ENCODE measurements at regions not wholly inside any gene's neighbourhood (a gene's known extent, or its start where the extent isn't known, plus 50 kb on each side); places are given as distances from the start of the nearest gene placed in this dataset.

DNA sequence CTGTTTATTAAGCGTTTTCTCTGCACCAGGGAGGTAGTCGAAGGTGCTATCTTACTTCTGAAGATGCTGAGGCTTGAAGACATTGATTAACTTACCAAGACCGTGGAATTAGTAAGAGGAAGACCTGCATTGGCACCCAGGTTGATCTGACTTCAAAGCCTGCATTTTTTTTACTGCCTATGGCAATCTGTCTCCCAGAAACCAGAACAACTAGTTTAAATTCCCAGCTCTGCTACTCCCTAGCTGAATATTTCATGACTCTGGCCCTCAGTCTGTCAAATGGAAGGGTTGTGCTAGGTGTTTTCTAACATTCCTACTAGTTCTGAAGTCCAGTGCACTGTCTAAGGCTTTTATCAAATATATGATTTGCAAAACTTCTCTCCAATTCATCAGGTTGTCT lies 52.0 kb upstream of the GRAMD1B start:
- DNase-seq (ENCODE audit: low read depth): no peak
- TF ChIP-seq, protein P1, sequence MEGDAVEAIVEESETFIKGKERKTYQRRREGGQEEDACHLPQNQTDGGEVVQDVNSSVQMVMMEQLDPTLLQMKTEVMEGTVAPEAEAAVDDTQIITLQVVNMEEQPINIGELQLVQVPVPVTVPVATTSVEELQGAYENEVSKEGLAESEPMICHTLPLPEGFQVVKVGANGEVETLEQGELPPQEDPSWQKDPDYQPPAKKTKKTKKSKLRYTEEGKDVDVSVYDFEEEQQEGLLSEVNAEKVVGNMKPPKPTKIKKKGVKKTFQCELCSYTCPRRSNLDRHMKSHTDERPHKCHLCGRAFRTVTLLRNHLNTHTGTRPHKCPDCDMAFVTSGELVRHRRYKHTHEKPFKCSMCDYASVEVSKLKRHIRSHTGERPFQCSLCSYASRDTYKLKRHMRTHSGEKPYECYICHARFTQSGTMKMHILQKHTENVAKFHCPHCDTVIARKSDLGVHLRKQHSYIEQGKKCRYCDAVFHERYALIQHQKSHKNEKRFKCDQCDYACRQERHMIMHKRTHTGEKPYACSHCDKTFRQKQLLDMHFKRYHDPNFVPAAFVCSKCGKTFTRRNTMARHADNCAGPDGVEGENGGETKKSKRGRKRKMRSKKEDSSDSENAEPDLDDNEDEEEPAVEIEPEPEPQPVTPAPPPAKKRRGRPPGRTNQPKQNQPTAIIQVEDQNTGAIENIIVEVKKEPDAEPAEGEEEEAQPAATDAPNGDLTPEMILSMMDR (IDR thresholded peaks at IDR 0.05; ENCODE audit: low read depth, low read length, missing control alignments): no peak
- in situ Hi-C loops (cut with HindIII; ENCODE audit: low sequenced_read_pairs): no loop called here
- no peak overlapping the region for H3K4me3 ChIP-seq (ENCODE audit: low read depth, low read length)

DNA sequence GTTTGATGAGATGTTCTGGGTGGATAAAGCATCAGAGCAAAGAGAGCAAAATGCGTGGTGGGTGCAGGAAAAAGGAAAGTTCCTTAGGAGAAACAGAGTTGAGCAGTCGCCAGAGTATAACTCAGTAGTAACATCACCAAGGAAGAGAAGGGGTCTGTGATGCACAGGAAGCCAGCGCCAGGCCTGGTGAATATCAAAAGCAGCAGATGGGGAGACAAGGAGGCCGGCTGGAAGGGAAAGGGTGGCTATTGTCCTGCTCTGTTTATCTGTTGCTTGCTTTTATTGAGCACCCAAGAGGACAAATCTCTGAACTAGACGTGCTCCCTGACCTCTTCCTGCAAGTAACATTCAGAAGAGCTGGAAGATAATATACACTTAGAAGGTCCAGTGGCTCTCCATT lies 52.7 kb upstream of the GRAMD1B start:
- in situ Hi-C loops (cut with HindIII; ENCODE audit: low sequenced_read_pairs): no loop called here
- TF ChIP-seq, protein P1 (IDR thresholded peaks at IDR 0.05; ENCODE audit: low read depth, low read length, missing control alignments): no peak
- H3K4me3 ChIP-seq (ENCODE audit: low read depth, low read length): no peak overlapping the region
- no peak for DNase-seq (ENCODE audit: low read depth)

DNA sequence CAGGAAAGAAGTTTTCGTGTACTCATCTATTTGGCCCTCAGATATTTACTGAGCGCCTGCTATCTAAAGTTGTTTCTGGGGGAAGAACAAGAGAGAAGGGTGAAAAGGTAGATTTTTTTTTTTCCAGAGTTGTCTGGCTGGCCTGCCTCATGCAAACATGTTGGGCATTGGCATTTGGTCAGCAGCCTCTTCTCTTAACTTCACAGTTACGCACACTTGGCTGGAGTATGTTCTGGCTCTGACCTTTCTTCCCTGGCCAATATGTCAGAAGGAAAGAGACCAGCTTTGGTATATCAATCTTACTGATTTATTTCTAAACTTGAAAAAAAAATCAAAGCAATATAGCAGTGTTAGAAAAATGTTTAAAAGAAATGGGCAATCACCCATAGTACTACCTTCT lies 54.2 kb upstream of the GRAMD1B start:
- in situ Hi-C loops (cut with HindIII; ENCODE audit: low sequenced_read_pairs): no loop called here
- TF ChIP-seq, protein P1 (IDR thresholded peaks at IDR 0.05; ENCODE audit: low read depth, low read length, missing control alignments): no peak
- no peak for DNase-seq (ENCODE audit: low read depth)
- no peak overlapping the region for H3K4me3 ChIP-seq (ENCODE audit: low read depth, low read length)

DNA sequence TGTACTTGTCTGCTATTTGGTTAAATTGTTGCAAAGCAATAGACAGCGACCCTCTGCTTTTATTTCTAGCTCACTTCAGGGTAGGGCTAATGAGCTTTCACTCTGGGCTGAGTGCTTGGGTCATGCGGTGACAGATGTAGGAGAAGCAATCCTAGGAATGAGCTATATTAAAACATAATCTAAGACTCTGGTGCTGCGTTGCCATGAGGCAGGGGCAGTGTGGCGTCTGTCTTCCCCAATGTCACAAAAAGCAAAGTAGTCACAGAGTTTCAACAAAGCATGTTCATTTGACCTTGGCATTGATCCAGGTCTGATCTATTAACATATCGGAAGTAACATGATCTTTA lies 55.5 kb upstream of the GRAMD1B start:
- no peak for DNase-seq (ENCODE audit: low read depth)
- in situ Hi-C loops (cut with HindIII; ENCODE audit: low sequenced_read_pairs): no loop called here
- no peak overlapping the region for H3K4me3 ChIP-seq (ENCODE audit: low read depth, low read length)
- TF ChIP-seq, protein P1 (IDR thresholded peaks at IDR 0.05; ENCODE audit: low read depth, low read length, missing control alignments): no peak

DNA sequence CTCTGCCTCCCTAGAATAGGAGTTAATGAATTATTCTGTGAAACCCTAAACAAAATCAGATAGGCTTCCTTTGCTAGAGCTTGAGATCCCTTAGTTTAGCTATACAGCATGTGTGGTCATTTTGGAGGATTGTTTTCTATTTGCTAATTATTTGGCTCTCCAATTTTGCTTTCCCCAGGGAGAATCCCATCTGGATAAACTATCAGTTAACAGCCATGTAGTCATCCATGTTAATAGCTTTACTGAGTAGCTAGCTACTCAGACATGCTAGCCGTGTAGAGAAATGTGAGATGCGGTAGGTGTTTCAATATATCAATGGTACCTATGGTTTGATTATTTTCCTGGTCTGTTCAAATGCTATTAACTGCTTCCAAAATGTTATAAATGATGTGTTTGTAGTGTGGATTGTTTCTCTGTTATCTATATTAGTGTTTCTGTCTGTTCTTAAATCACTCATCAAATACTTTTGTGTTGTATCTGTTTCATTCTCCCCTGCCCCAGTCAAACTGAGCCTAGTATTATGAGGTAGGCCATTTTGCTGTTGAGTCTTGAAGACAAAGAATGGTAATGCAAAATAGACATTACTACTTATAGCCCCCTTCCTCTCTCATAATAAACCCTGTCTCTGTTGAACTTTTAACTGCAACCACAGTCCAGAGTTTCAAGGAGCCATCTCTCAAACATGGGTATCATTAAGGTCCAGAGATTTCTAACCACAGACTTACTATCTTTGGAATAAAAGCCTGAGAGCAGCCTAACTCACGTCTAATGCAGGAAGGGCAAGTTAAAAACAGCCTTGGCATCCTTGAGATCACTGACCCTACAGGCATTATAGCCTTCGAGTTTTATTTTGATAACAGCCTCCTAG lies 56.1 kb upstream of the GRAMD1B start:
- no peak for DNase-seq (ENCODE audit: low read depth)
- in situ Hi-C loops (cut with HindIII; ENCODE audit: low sequenced_read_pairs): no loop called here
- TF ChIP-seq, protein P1 (IDR thresholded peaks at IDR 0.05; ENCODE audit: low read depth, low read length, missing control alignments): no peak
- no peak overlapping the region for H3K4me3 ChIP-seq (ENCODE audit: low read depth, low read length)

DNA sequence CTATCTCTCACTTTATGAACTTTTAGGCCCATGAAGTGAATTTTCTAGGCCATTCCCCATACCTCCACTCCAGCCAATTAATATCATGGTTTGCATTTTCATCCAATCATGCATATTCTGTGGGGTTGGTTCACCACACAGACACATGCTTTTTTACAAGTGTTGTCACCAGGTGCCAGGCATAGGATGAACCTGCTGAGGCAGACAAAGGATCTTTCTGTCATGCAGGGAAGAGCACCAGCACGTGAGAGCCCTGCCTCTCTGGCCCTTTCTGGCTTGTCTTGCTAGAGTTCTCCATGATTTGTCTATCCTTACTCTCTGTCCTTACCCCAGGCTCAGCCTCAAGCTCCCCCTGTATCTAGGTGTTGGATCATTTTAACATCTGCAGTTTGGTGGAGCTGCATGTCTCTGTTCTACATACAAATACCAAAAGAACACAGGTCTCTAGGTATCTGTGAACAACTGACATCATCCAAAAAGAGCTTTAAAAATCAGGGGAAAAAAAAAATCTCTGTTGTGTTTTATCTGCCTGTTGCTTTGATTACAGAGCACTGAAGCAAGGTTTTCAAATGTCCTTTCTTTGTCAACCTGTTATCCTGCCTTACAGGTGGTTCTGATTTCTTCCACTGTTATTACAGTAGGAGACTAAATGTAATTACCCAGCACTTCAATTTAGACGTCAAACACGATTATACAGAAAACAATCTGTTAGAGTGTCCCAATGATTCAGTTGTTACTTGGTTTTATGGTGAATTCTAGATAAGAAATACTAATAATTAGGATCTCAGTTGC lies 58.4 kb upstream of the GRAMD1B start:
- DNase-seq (ENCODE audit: low read depth): no peak
- H3K4me3 ChIP-seq (ENCODE audit: low read depth, low read length): no peak overlapping the region
- in situ Hi-C loops (cut with HindIII; ENCODE audit: low sequenced_read_pairs): no loop called here
- TF ChIP-seq, protein P1 (IDR thresholded peaks at IDR 0.05; ENCODE audit: low read depth, low read length, missing control alignments): no peak

Measured in astrocyte of the cerebellum (primary cell).